ENCODE measurements at regions not wholly inside any gene's neighbourhood (a gene's known extent, or its start where the extent isn't known, plus 50 kb on each side); places are given as distances from the start of the nearest gene placed in this dataset.
"Not testable (repeated sequence)": the region's sequence is repeated elsewhere in the genome, so short reads cannot be mapped to it uniquely, and the experiment has no call there.

DNA sequence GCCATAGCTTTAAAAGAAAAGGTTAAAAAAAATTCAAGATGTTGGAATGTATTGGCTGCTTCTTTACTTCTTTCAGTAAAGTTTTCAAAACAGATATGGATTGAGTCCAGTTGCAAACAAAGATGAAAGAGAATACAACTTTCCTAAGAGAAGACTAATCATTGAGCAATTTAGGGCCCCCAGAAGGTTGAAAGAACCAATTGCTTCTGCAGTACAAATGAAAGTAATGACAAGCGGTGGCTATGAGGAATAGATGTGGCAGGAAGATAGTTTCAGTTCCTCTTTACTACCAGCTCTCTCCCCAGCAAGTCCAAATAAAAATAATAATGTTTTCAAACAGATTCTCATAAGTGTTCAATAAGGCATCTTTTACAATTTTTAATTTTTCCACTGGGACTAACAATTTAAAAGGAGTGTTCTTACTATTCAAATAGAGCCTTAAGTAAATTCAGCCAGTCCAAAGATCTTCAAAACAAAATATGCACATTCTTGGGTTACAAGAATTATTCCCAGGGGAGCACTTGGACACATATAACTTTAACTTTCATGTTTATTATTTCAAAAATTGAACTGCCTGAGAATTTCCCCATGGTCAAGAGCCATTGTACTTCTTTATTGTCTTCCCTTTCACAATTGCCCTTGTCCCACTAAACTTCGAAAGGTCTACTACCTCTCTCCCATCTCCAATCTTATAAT lies 62.3 kb upstream of the PPP1R12A start:
- TF ChIP-seq CTCF (conservative IDR thresholded peaks at IDR 0.05; ENCODE audit: low read depth): no peak
- no peak overlapping the region for H3K27ac ChIP-seq
- POLR2A ChIA-PET (ENCODE audit: low non-redundant PET): no interaction called here
- DNase-seq (ENCODE audit: low spot score): no peak
- CTCF ChIA-PET: no interaction called here

DNA sequence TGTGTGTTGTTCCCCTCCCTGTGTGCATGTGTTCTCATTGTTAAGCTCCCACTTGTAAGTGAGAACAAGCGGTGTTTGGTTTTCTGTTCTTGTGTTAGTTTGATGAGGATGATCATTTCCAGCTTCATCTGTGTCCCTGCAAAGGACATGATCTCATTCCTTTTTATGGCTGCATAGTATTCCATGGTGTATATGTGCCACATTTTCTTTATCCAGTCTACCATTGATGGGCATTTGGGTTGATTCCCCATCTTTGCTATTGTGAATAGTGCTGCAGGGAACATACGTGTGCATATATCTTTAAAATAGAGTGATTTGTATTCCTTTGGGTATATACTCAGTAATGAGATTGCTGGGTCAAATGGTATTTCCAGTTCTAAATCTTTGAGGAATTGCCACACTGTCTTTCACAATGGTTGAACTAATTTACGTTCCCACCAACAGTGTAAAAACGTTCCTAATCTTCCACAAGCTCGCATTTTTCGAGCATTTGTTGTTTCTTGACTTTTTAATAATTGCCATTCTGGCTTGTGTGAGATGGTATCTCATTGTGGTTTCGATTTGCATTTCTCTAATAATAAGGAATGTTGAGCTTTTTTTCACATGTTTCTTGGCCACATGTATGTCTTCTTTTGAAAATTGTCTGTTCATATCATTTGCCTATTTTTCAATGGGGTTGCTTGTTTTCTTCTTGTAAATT lies 60.6 kb upstream of the PPP1R12A start:
- DNase-seq (ENCODE audit: low spot score); H3K27ac ChIP-seq; POLR2A ChIA-PET (ENCODE audit: low non-redundant PET): not testable (repeated sequence)
- CTCF ChIA-PET: interaction anchor here (0.9 kb wide), 1 partner anchor 11 kb away, joined by 5 read pairs; no protein-coding TSS in a partner anchor

DNA sequence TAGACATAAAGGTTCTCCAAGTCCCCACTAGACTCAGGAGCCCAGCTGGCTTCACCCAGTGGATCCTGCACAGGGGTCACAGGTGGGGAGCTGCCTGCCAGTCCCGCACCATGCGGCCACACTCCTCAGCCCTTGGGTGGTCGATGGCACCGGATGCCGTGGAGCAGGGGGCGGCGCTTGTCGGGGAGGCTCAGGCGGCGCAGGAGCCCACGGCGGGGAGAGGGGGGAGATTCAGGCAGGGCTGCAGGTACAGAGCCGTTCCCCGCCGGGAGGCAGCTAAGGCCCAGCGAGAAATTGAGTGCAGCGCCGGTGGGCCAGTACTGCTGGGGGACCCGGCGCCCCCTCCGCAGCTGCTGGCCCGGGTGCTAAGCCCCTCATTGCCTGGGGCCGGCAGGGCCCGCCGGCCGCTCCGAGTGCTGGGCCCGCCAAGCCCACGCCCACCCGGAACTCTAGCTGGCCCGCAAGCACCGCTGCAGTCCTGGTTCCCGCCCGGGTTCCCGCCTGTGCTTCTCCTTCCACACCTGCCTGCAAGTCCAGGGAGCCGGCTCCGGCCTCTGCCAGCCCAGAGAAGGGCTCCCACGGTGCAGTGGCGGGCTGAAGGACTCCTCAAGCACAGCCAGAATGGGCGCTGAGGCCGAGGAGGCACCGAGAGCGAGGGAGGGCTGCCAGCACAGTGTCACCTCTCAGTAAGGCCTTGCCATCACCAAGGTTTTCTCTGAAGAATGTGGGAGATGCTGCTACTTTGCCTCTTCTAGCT lies 58.4 kb upstream of the PPP1R12A start:
- ChIA-PET POLR2A (ENCODE audit: low non-redundant PET) (no interaction called here), CTCF (interaction anchor here (0.6 kb wide), 1 partner anchor 12 kb away, joined by 3 read pairs; no protein-coding TSS in a partner anchor)
- H3K27ac ChIP-seq: no peak overlapping the region
- no peak for DNase-seq (ENCODE audit: low spot score)
- TF ChIP-seq CTCF (conservative IDR thresholded peaks at IDR 0.05; ENCODE audit: low read depth): no peak

DNA sequence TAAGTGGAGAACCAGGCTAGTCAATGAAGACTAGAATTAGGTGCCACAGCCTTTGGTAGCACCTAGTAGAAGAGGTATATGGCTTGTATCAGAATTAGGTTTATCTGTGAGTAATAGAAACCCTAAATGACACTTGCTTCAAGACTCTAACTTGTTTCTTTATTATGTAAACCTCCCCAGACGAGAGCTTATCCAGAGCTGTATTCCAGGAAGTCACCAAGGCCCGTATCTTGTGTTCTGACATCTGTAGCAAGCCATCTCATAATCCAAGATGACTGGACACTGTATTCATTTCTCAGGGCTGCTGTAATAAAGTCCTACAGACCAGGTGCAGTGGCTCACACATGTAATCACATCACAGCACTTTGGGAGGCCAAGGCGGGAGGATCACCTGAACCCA lies 56.7 kb upstream of the PPP1R12A start:
- ChIA-PET CTCF (no interaction called here), POLR2A (ENCODE audit: low non-redundant PET) (no interaction called here)
- DNase-seq (ENCODE audit: low spot score): no peak
- TF ChIP-seq CTCF (conservative IDR thresholded peaks at IDR 0.05; ENCODE audit: low read depth): no peak
- H3K27ac ChIP-seq: no peak overlapping the region

GRCh38 chr12:79990509-79991338 lies 55.8 kb upstream of the PPP1R12A start:
- DNase-seq (ENCODE audit: low spot score): not testable (repeated sequence)

DNA sequence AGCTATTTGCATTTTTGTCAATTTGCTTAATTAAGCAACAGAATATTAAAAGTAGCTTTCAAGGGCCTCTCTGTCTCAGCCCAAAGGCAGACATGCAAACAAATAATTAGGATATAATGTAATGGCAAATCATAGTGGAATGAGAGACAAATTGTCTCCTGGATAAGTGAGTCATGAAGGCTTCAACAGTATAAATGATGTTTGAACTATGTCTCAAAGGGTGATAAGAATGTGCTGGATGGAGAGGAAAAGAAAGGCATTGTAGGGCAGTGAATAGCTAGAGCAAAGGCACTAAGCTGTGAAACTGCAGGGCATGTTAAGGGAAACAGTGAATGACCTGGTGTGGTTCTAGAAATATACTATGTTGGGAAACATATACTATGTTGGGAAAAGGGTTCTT lies 53.5 kb upstream of the PPP1R12A start:
- POLR2A ChIA-PET (ENCODE audit: low non-redundant PET): no interaction called here
- DNase-seq (ENCODE audit: low spot score): no peak
- H3K27ac ChIP-seq: no peak overlapping the region
- CTCF ChIA-PET: no interaction called here
- TF ChIP-seq CTCF (conservative IDR thresholded peaks at IDR 0.05; ENCODE audit: low read depth): no peak

More at GRCh38 chr12:79990509-79991338, 55.8 kb upstream of the PPP1R12A start:
- H3K27ac ChIP-seq; POLR2A ChIA-PET (ENCODE audit: low non-redundant PET); CTCF ChIA-PET: not testable (repeated sequence)

DNA sequence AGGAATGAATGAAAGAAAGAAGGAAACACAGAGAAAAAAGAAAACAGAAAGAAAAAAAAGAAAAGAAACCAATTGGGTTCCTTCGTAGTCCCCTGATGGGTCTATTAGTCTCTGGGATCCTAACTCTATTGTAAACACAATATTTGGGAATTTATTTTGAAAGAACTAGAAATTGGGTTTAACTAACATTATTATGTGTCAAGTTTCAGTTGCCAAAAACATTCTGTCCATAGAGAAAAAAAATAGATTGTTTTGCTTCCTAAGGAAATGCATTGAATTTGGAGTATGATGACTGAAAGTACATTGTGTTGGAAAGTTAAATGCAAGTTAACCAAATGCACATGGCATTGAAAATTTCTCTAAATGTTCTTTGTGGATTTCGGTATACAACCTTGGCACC lies 52.8 kb upstream of the PPP1R12A start:
- ChIA-PET POLR2A (ENCODE audit: low non-redundant PET) (no interaction called here), CTCF (no interaction called here)
- DNase-seq (ENCODE audit: low spot score): no peak
- H3K27ac ChIP-seq: no peak overlapping the region
- TF ChIP-seq CTCF (conservative IDR thresholded peaks at IDR 0.05; ENCODE audit: low read depth): no peak
